SJSA1 (cell line): ENCODE measurements at regions not wholly inside any gene's neighbourhood (a gene's known extent, or its start where the extent isn't known, plus 50 kb on each side); places are given as distances from the start of the nearest gene placed in this dataset.
"Not testable (repeated sequence)": the region's sequence is repeated elsewhere in the genome, so short reads cannot be mapped to it uniquely, and the experiment has no call there.

ENCODE experiments used
- DNase-seq, 2 experiments: peaks; one replicate each; pipeline ENCODE4 v3.0.0-alpha.2; 2015 to 2020; ENCODE audit warnings: low spot score in 2 of 2, low read depth in 1 of 2
- H3K27ac ChIP-seq: fragments of 250-450 bp; sonication (Bioruptor Pico); 2 replicates; pipeline ENCODE4 v1.5.1; 2020; ENCODE audit warnings: mild to moderate bottlenecking, moderate library complexity
- H3K27me3 ChIP-seq: fragments of 250-450 bp; sonication (Bioruptor Pico); replicated peaks from 2 replicates; pipeline ENCODE4 v1.5.1; 2020; ENCODE audit warnings: mild to moderate bottlenecking, moderate library complexity
- H3K36me3 ChIP-seq: fragments of 250-450 bp; sonication (Bioruptor Pico); 2 replicates; pipeline ENCODE4 v1.5.1; 2020; ENCODE audit warnings: mild to moderate bottlenecking
- H3K4me1 ChIP-seq: fragments of 250-450 bp; sonication (Bioruptor Pico); replicated peaks from 2 replicates; pipeline ENCODE4 v1.6.1; 2021; ENCODE audit warnings: mild to moderate bottlenecking
- H3K4me3 ChIP-seq: fragments of 250-450 bp; sonication (Bioruptor Pico); 2 replicates; pipeline ENCODE4 v1.5.1; 2020; ENCODE audit warnings: mild to moderate bottlenecking
- H3K9me3 ChIP-seq: fragments of 250-450 bp; sonication (Bioruptor Pico); replicated peaks from 2 replicates; pipeline ENCODE4 v1.5.1; 2020; ENCODE audit warnings: mild to moderate bottlenecking

DNA sequence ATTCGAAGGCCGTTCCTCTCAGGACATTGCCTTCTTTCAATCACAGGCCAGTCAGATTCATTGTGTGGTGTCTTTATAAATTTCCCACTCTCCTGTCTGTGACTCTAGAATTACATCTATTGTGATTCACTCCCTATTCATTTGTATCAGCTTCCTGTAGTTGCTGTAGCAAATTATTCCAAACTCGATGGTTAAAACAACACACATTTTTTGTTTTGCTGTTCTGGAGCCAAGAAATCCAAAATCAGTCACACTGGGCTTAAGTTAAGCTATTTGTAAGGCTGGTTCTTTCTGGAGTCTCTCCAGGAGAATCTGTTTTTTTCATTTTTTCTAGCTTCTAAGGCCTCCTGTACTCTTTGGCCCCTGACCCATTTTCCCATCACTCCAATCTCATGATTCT lies 1487.0 kb upstream of the SLC10A2 start:
- no peaks in the 10 kb centered on the region for H3K27me3 ChIP-seq
- H3K27ac ChIP-seq = no peak overlapping the region
- H3K9me3 ChIP-seq = no peaks in the 10 kb centered on the region
- no peaks in the 10 kb centered on the region; the same call in 1 of the 2 replicates for H3K4me1 ChIP-seq
- H3K4me3 ChIP-seq = no peak overlapping the region
- H3K36me3 ChIP-seq = no peaks in the 10 kb centered on the region
- DNase-seq = no peak

DNA sequence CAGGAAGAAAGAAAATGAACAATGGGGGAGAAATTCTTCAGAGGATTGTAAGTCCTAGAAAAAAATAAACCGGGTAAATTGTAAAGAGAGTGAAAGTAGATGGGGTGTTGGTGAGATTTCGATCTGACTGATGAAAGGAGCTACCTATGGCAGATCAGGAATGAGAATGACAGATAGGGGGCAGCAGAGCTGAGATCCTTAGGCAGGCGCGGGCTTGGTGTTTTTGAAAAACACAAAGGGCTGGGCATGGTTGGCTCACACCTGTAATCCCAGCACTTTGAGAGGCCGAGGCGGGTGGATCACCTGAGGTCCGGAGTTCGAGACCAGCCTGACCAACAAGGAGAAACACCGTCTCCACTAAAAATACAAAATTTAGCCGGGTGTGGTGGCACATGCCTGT lies 1468.6 kb upstream of the SLC10A2 start:
- no peak for DNase-seq
- Histone ChIP-seq H3K27me3 (peaks cover 10% of the 10 kb centered on the region), H3K9me3 (no peaks in the 10 kb centered on the region; the same call in 1 of the 2 replicates), H3K4me3 (no peak overlapping the region), H3K27ac (no peak overlapping the region), H3K4me1 (no peaks in the 10 kb centered on the region), H3K36me3 (no peaks in the 10 kb centered on the region)

DNA sequence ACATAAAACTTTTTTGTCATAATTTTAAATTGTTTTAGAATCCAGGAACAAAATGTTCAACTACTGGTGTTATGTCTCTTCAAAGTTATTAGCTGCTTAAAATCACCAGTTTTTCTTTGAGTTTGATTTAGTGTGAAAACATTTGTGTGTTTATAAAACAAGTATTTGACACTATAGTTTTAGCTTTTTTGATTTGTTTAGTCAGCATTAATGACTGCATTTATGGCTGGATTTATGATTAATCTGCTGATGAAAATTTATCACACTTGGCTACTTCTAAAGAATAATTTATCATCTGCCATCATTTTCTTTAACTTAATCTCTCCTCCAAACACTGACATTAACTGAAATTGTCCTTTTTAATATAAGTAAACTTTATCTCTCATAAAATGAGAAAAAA lies 1465.9 kb upstream of the SLC10A2 start:
- no peak overlapping the region for H3K27ac ChIP-seq
- no peaks in the 10 kb centered on the region for H3K4me1 ChIP-seq
- H3K4me3 ChIP-seq = no peak overlapping the region
- no peak for DNase-seq
- H3K9me3 ChIP-seq = no peaks in the 10 kb centered on the region; the same call in 1 of the 2 replicates
- no peaks in the 10 kb centered on the region for H3K36me3 ChIP-seq
- peaks cover 22% of the 10 kb centered on the region for H3K27me3 ChIP-seq

DNA sequence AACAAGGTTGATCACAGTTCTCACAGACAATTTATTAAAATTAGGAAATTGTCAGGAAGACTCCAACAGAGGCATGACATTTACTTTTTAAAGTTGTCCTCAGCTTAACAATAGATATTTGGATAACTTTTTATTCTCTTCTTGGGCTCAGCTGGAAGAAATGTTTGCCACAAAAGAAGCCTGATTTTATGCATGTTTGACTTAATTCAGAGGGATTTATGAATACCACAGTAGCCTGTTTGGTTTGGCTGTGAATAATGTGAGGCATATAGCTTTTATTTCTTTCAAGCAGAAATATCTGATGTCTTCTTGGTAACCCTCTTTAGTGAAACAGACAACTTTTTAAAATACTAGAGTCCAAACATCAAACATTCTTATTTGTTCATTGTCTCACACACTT lies 1464.5 kb upstream of the SLC10A2 start:
- H3K9me3 ChIP-seq = no peaks in the 10 kb centered on the region; the same call in 1 of the 2 replicates
- no peak overlapping the region for H3K4me3 ChIP-seq
- H3K27ac ChIP-seq = no peak overlapping the region
- H3K27me3 ChIP-seq = peaks cover 24% of the 10 kb centered on the region
- DNase-seq = no peak
- no peaks in the 10 kb centered on the region for H3K36me3 ChIP-seq
- no peaks in the 10 kb centered on the region for H3K4me1 ChIP-seq

DNA sequence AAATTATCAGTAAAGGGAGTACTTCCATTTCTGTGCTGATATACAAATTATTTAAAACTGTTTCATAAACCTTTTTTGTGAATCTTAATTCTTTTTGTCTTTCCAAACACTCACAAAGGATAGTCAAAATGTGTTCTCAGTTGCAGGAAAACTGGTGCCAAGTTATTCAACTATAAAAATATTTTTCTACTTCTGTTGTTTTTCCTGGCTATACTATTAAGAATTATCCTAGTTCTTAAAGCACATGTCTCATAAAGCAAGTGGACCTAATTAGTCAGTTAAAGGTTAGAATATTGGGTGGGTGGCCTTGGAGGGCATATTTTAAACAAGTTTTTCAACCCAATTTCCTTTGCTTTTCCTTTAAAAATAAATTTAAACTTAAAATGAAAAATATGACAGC lies 1460.3 kb upstream of the SLC10A2 start:
- H3K4me3 ChIP-seq = no peak overlapping the region
- H3K4me1 ChIP-seq = no peaks in the 10 kb centered on the region
- H3K27me3 ChIP-seq = peaks cover 23% of the 10 kb centered on the region
- H3K27ac ChIP-seq = no peak overlapping the region
- H3K36me3 ChIP-seq = no peaks in the 10 kb centered on the region
- H3K9me3 ChIP-seq = peaks cover 3% of the 10 kb centered on the region; the same call in 1 of the 2 replicates
- no peak for DNase-seq

DNA sequence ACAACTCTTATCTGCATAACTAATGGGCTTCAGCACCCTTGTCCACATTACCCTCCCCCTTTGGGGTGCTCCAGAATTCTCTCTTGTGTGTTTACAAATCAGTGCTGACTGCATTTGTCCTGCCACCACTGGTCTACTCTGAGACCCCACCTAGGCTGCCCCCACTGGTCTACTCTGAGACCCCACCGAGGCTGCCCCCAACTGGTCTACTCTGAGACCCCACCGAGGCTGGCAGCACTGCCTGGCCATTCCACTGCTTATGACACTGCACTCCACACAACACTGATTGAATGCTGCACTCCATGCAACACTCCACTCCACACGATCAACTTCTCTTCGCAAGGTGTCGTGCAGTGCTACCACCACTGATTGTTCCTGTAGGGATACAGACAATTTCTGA lies 1459.2 kb upstream of the SLC10A2 start:
- no peaks in the 10 kb centered on the region for H3K4me1 ChIP-seq
- no peak overlapping the region for H3K4me3 ChIP-seq
- no peaks in the 10 kb centered on the region for H3K36me3 ChIP-seq
- H3K9me3 ChIP-seq = 0 out of 2 replicates have a peak, but pooled peaks cover 3% of the 10 kb centered on the region
- no peak overlapping the region for H3K27ac ChIP-seq
- no peak for DNase-seq
- peaks cover 21% of the 10 kb centered on the region for H3K27me3 ChIP-seq

DNA sequence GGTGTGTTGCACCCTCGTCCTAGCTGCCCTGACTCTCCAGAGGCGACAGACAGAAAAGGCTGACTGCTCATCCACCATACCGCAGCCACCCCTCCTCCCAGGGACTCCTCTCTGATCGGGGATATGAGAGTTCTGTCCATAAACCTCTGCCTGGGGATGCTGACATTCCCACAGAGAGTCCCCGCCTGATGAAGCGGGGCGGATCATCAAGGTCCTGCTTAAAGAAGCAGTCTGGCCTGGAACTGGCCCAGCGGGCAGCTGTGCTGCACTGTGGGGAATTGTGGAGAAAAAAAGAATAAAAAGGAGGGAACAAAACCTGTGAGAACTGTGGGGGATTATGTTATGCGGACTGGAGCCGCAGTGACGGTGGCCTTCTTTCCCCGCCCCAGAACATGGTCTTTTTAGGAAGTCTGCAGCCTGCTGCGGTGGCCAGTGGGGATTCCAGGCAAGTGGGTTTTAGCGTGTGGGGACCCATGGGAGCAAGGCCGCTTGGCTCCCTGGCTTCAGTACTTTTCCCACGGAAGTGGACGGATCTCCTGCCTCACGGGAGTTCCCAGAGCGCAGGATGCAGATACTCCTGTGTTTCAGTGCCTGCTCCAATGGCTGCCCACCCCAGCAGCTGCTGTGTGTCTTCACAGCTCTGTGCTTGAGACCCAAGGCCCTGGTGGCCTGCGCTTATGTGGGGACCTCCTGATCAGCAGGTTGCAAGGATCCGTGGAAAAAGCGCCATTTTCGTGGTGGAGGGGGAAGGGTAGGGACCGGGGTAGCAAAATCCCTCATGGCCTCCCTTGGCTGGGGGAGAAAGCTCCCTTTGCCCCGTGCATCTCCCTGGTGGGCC lies 1456.2 kb upstream of the SLC10A2 start:
- Histone ChIP-seq H3K4me1 (no peaks in the 10 kb centered on the region), H3K4me3 (no peak overlapping the region), H3K9me3 (0 out of 2 replicates have a peak, but pooled peaks cover 3% of the 10 kb centered on the region), H3K27me3 (peaks cover 5% of the 10 kb centered on the region), H3K36me3 (no peaks in the 10 kb centered on the region), H3K27ac (no peak overlapping the region)
- no peak for DNase-seq

DNA sequence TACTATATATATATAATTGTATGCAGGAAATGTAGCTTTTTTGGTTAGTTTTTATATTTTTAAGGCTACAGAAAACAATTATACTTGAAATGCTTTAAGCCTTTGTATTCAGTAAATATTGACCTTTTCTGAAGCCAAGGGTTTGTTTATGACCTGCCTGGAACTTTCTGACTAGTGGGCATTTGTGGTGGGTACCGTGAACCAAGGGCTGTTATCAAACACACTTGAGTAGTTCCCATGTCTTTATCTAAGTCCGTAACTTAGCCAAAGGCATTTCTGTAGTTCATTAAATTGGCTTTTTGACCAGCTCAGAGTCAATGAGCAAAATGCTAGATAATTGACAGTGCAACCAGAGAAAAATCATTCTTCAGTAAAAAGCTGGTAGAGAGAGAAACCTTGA lies 1444.2 kb upstream of the SLC10A2 start:
- Histone ChIP-seq H3K27me3 (no peaks in the 10 kb centered on the region), H3K9me3 (no peaks in the 10 kb centered on the region), H3K4me3 (no peak overlapping the region), H3K36me3 (no peaks in the 10 kb centered on the region), H3K4me1 (no peaks in the 10 kb centered on the region), H3K27ac (no peak overlapping the region)
- no peak for DNase-seq

DNA sequence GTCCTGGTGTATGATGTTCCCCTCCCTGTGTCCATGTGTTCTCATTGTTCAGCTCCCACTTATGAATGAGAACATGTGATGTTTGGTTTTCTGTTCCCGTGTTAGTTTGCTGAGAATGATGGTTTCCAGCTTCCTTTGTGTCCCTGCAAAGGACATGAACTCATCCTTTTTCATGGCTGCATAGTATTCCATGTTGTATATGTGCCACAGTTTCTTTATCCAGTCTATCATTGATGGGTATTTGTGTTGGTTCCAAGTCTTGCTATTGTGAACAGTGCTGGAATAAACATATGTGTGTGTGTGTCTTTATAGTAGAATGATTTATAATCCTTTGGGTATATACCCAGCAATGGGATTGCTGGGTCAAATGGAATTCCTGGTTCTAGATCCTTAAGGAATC lies 1427.3 kb upstream of the SLC10A2 start:
- not testable (repeated sequence) for H3K27me3 ChIP-seq, DNase-seq, H3K9me3 ChIP-seq, H3K4me3 ChIP-seq, H3K27ac ChIP-seq, H3K4me1 ChIP-seq, H3K36me3 ChIP-seq

DNA sequence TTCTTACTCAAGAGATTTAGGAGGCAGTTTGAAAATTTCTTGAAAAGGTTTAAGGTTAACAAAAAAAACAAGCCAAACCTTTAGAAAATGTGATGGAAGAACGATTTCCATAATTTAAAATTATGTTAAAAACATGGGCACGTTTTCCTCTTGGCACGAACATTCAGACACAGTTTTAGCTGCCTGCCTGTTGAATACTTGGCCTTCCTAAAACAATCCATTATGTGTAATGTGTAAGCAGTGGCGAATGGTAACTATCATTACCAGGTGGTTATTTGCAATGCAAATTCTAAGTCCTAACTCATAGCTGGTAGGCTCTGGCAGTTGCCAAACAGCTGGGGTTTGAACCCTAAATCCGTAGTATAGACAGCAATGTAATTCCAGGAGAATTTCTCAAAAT lies 1425.7 kb upstream of the SLC10A2 start:
- Histone ChIP-seq H3K27me3 (no peaks in the 10 kb centered on the region), H3K4me1 (no peaks in the 10 kb centered on the region), H3K9me3 (no peaks in the 10 kb centered on the region), H3K36me3 (no peaks in the 10 kb centered on the region), H3K27ac (no peak overlapping the region), H3K4me3 (no peak overlapping the region)
- DNase-seq = no peak

DNA sequence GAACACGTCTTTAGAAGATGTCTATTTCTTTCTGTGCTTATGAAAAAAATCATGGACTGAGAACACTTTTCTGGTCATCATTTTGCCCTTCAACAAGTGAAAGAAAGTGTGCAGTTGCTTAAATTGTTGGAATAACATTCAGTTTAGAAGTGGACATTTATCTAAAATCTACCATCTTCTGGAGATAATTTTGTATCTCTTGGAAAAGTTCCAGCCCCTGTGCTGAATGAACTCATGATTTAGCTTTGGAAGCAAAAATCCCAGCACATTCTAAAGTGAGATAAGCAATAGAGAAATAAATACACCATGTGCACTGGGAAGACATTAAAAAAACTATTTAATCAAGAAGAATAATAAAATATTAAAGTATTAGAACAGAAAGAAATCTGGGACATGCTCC lies 1420.8 kb upstream of the SLC10A2 start:
- Histone ChIP-seq H3K27ac (no peak overlapping the region), H3K36me3 (no peaks in the 10 kb centered on the region), H3K4me1 (no peaks in the 10 kb centered on the region), H3K27me3 (no peaks in the 10 kb centered on the region), H3K9me3 (no peaks in the 10 kb centered on the region), H3K4me3 (no peak overlapping the region)
- no peak for DNase-seq

DNA sequence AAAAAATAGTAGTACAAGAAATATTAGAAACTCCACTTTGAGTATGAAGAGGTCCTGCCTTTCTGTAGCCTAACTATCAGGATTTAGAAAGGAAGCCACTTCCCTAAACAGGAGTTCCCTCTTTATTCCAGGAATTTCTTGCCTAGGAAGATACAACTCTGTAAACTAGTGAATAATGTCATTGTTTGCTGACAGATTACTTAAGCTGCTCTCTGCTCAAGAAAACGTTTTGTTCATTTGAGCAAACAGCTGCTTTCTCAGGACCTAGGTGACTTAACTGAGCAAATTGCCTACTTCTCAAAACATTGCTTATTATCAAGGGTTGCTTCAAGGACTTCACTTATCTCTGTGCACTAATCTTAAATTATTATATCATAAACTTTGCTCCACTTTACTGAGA lies 1419.4 kb upstream of the SLC10A2 start:
- H3K36me3 ChIP-seq = no peaks in the 10 kb centered on the region
- H3K4me1 ChIP-seq = no peaks in the 10 kb centered on the region
- H3K9me3 ChIP-seq = no peaks in the 10 kb centered on the region
- no peak overlapping the region for H3K27ac ChIP-seq
- H3K4me3 ChIP-seq = no peak overlapping the region
- DNase-seq = no peak
- H3K27me3 ChIP-seq = no peaks in the 10 kb centered on the region

DNA sequence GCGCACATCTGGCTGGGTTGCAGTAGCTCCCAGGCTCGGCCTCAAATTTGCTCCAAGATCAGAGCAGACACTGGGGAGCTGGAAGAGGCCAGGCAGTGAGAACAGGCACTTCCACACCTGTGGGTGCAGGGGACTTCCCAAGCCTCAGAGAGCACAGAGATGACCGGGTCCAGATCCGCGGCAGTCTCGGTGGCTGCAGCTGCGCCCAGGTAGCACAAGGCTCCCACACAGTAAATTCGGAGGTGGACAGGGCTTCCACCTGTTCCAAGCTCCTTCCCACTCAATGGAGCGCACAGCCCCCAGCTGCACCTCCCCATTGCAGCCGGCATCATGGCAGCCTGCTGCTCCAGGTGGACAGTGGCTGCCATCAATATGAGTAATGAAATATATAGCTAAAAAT lies 1417.4 kb upstream of the SLC10A2 start:
- DNase-seq = no peak
- Histone ChIP-seq H3K4me3 (no peak overlapping the region), H3K27ac (no peak overlapping the region), H3K9me3 (peaks cover 3% of the 10 kb centered on the region; the same call in 1 of the 2 replicates), H3K27me3 (no peaks in the 10 kb centered on the region), H3K36me3 (no peaks in the 10 kb centered on the region), H3K4me1 (no peaks in the 10 kb centered on the region)

DNA sequence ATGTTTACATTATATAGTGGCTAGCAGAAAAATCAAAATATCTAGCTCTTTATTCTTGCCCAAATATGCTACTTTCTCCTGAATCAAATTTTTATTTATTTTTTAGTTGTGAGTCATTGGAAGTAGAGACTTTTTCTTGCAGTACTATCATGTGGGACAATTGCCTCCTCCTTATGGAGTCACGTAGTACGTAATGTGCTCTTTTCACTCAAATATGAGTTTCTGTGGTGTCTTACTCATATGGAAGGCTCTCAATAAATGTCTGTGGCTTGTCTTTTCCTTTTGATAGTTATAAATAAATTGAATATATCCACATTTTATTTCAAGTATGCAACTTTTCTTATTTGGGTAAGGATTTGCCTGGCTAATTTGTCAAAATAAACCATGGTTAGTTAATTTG lies 1411.0 kb upstream of the SLC10A2 start:
- H3K4me3 ChIP-seq = no peak overlapping the region
- DNase-seq = no peak
- no peak overlapping the region for H3K27ac ChIP-seq

DNA sequence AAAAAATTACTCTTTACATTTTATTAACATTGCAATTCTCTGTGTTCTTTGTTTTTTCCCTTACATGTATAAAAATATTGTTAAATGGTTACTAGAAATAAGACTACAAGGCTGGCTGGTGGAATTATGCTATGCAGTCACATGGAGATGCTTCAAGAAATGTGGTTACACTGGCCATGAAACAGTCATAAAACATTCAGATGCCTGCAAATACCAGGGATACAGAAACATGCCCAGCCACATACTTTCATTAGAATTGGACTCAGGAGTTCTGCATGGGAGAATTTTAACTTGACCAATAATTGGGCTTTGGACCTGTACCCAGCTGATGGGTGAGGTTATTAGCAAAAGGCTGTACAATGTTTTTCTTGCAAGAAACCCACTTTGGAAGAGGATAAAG lies 1407.7 kb upstream of the SLC10A2 start:
- H3K27ac ChIP-seq = no peak overlapping the region
- H3K36me3 ChIP-seq = no peaks in the 10 kb centered on the region
- no peak for DNase-seq
- H3K9me3 ChIP-seq = no peaks in the 10 kb centered on the region
- H3K4me3 ChIP-seq = no peak overlapping the region
- no peaks in the 10 kb centered on the region for H3K4me1 ChIP-seq
- no peaks in the 10 kb centered on the region for H3K27me3 ChIP-seq

More for the DNA sequence above, 1411.0 kb upstream of the SLC10A2 start:
- H3K4me1 ChIP-seq = no peaks in the 10 kb centered on the region
- peaks cover 3% of the 10 kb centered on the region; the same call in 1 of the 2 replicates for H3K9me3 ChIP-seq
- H3K36me3 ChIP-seq = no peaks in the 10 kb centered on the region
- H3K27me3 ChIP-seq = no peaks in the 10 kb centered on the region
